MM.1S (cell line): ENCODE measurements at regions not wholly inside any gene's neighbourhood (a gene's known extent, or its start where the extent isn't known, plus 50 kb on each side); places are given as distances from the start of the nearest gene placed in this dataset.
"Not testable (repeated sequence)": the region's sequence is repeated elsewhere in the genome, so short reads cannot be mapped to it uniquely, and the experiment has no call there.

ENCODE experiments used
- EZH2 ChIP-seq: fragments of 300-600 bp; sonication (generic); optimal IDR thresholded peaks from 2 replicates; pipeline ENCODE3; 2017; ENCODE audit warnings: low read depth, mild to moderate bottlenecking, antibody characterized with exemption, low read length, mixed read lengths
- TF ChIP-seq, protein P1 (sequence below): fragments of 300-600 bp; sonication (generic); IDR thresholded peaks from 2 replicates; pipeline ENCODE4 v1.5.1; 2016; ENCODE audit warnings: antibody characterized with exemption, low read length, mixed read lengths

DNA sequence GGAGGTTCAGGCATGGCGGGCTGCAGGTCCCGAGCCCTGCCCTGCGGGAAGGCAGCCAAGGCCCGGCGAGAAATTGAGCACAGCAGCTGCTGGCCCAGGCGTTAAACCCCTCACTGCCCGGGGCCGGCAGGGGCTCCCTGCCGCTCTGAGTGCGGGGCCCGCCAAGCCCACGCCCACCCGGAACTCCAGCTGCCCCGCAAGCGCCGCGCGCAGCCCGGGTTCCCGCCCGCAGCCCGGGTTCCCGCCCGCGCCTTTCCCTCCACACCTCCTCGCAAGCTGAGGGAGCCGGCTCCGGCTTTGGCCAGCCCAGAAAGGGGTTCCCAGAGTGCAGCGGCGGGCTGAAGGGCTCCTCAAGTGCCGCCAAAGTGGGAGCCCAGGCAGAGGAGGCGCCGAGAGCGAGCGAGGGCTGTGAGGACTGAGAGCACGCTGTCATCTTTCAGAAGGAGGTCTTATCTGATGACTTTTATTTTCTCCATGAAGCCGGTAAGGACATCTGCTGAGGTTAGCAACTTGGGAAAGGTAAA is 439.6 kb upstream of the ANO5 start:
- TF ChIP-seq, protein P1, sequence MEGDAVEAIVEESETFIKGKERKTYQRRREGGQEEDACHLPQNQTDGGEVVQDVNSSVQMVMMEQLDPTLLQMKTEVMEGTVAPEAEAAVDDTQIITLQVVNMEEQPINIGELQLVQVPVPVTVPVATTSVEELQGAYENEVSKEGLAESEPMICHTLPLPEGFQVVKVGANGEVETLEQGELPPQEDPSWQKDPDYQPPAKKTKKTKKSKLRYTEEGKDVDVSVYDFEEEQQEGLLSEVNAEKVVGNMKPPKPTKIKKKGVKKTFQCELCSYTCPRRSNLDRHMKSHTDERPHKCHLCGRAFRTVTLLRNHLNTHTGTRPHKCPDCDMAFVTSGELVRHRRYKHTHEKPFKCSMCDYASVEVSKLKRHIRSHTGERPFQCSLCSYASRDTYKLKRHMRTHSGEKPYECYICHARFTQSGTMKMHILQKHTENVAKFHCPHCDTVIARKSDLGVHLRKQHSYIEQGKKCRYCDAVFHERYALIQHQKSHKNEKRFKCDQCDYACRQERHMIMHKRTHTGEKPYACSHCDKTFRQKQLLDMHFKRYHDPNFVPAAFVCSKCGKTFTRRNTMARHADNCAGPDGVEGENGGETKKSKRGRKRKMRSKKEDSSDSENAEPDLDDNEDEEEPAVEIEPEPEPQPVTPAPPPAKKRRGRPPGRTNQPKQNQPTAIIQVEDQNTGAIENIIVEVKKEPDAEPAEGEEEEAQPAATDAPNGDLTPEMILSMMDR = not testable (repeated sequence)
- TF ChIP-seq EZH2 = not testable (repeated sequence)
